Upper lobe of right lung (tissue), 1 donor: ENCODE measurements at regions not wholly inside any gene's neighbourhood (a gene's known extent, or its start where the extent isn't known, plus 50 kb on each side); places are given as distances from the start of the nearest gene placed in this dataset.

Source experiments
- ATAC-seq: fragments of 200-7000 bp; cut with Tn5 transposase; one replicate; pipeline ENCODE4 v1.9.1; 2020; ENCODE audit warnings: mild to moderate bottlenecking, moderate library complexity
- DNase-seq: peaks from one replicate; pipeline ENCODE4 v3.0.0-alpha.2; 2020
- H3K27ac ChIP-seq: fragments of 200-600 bp; one replicate; pipeline ENCODE4 v1.8.0; 2022
- H3K27me3 ChIP-seq: fragments of 200-600 bp; one replicate; pipeline ENCODE4 v1.8.0; 2022; ENCODE audit warnings: mild to moderate bottlenecking
- H3K36me3 ChIP-seq: fragments of 200-600 bp; one replicate; pipeline ENCODE4 v1.8.0; 2022
- H3K4me1 ChIP-seq: fragments of 200-600 bp; one replicate; pipeline ENCODE4 v1.8.0; 2022
- H3K4me3 ChIP-seq: fragments of 200-600 bp; one replicate; pipeline ENCODE4 v1.8.0; 2022; ENCODE audit warnings: mild to moderate bottlenecking
- H3K9me3 ChIP-seq: fragments of 200-600 bp; one replicate; pipeline ENCODE4 v1.8.0; 2022
- CTCF ChIP-seq: fragments of 200-600 bp; IDR thresholded peaks from one replicate; pipeline ENCODE4 v1.8.0; 2022; ENCODE audit warnings: antibody characterized with exemption
- intact Hi-C: fragments of 100-400 bp; cut with DNase I; formaldehyde crosslinking; loops from one replicate; pipeline ENCODE4 v1.11.0; 2022
- donor health status: DM: no; HTN: yes; CAD: no; lungs with severe emphysema.

DNA sequence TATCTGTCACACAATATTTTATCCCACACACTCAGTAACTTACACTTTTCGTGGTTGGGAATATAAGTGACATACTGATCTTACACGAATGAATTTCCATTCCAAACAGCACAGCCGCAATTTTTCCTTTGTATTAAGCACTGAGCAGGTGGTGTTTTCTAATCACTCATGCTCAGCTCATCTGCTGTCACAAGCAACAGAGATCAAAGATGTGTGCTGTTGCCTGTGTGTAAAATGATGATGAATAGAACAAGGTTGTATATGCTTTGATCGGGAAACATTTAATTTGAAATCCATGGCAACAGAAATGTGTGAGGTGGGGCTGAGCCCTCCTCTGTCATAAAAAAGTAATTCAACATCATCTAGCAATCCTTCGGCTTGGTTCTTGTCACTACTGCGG is 927.7 kb upstream of the MBL2 start:
- no peak for TF ChIP-seq CTCF
- no peaks in the 10 kb centered on the region for H3K4me1 ChIP-seq
- ATAC-seq (no peak), DNase-seq (no peak)
- no peaks in the 10 kb centered on the region for H3K27me3 ChIP-seq
- H3K4me3 ChIP-seq, result no peak overlapping the region
- H3K9me3 ChIP-seq, result no peaks in the 10 kb centered on the region
- no peaks in the 10 kb centered on the region for H3K36me3 ChIP-seq
- H3K27ac ChIP-seq, result no peak overlapping the region
- intact Hi-C loops, result no loop called here

DNA sequence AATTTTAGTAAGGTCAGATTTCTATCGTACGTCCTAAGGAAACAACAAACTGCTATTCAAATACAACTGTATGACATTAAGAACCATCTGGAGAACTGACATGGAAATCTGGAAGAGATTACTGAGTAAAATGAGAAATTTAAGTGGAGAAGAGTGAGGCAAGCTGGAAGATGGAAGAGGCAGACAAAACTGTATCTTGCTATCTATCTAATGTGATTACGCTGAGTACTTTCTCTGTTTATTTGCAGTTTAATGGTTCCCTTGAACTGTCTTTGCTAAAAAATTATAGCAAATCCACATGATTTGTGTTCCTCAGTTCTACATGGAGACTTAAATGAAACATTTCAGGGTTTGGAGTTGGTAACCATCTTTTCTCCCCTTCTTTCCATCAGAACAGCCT is 927.1 kb upstream of the MBL2 start:
- intact Hi-C loops, result no loop called here
- no peak for DNase-seq
- no peaks in the 10 kb centered on the region for H3K4me1 ChIP-seq
- no peak overlapping the region for H3K27ac ChIP-seq
- H3K9me3 ChIP-seq, result no peaks in the 10 kb centered on the region
- no peaks in the 10 kb centered on the region for H3K36me3 ChIP-seq
- no peak for TF ChIP-seq CTCF
- H3K4me3 ChIP-seq, result no peak overlapping the region
- ATAC-seq, result no peak
- no peaks in the 10 kb centered on the region for H3K27me3 ChIP-seq

DNA sequence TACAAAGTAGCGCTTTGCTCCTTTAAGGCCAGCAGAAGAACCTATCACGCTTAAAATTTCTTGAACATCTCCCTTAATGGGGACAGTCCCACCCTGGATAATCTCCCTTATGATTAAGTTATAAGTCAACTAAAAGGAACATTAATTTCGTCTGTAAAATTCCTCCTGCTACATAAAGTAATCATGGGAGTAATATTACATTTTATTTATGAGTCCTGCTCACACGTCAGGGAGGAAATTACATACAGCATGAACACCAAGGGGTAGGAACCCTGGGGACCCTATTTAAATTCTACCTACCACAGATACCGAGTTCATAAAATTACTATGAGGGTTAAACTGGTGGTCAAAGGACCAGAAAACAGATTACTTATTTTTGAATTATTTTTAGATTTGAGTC is 926.6 kb upstream of the MBL2 start:
- no peak for DNase-seq
- intact Hi-C loops, result no loop called here
- H3K4me3 ChIP-seq, result no peak overlapping the region
- no peaks in the 10 kb centered on the region for H3K9me3 ChIP-seq
- no peaks in the 10 kb centered on the region for H3K4me1 ChIP-seq
- H3K36me3 ChIP-seq, result no peaks in the 10 kb centered on the region
- H3K27ac ChIP-seq, result no peak overlapping the region
- no peak for ATAC-seq
- no peak for TF ChIP-seq CTCF
- no peaks in the 10 kb centered on the region for H3K27me3 ChIP-seq

DNA sequence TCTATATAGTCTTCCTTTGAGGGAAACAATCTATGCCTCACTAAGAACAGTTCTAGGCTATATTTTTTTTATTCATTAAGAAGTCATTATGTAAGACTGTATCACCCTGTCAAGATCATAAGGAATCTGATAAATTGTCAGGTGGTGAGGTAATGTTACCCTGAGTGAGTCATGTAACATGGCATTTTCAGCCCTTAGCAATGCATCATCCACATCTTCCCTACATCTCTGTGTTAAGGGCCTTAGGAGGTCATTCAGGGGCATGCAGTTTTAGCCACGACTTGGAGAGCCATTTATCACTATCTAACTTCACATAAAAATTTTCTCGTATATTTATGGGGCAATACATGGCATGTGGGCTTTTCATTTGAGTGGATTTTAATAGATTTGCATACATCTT is 924.5 kb upstream of the MBL2 start:
- Histone ChIP-seq H3K27me3 (no peaks in the 10 kb centered on the region), H3K36me3 (no peaks in the 10 kb centered on the region), H3K27ac (no peak overlapping the region), H3K4me1 (no peaks in the 10 kb centered on the region), H3K9me3 (no peaks in the 10 kb centered on the region), H3K4me3 (no peak overlapping the region)
- intact Hi-C loops, result no loop called here
- ATAC-seq (no peak), DNase-seq (no peak)
- TF ChIP-seq CTCF, result no peak

DNA sequence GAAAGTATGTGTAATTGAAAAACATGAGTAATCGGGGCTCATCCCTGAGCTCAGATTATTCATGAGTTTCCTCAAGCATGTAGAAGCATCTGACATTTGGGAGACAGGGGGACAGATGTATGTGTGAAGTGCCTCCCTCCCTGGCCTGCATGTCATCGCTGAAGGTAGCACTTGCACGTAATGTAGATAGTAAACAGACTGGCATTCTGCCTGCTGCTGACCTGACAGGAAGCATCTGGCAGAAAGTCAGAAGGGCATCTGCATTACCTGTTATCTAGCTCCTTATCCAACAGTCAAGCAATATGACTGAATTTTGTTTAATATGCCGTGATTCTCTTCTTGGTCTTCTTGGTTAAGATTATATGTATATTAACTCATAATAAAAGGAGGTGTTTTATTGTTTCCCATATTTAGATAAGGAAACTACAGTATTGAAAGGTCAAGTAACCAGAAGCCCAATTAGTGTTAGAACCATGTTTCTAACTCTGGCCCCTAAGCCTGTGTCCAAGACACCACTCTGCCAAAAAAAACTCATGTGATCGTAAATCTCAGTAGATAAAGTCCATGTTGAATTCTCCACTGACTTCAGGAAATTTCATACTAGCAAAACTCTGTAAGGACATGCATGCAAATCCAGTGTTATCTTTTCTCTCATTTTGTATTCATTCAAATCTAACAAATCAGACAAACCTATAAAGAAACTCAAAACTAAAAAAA is 918.1 kb upstream of the MBL2 start:
- no peak for TF ChIP-seq CTCF
- DNase-seq (no peak), ATAC-seq (no peak)
- no peaks in the 10 kb centered on the region for H3K9me3 ChIP-seq
- H3K4me3 ChIP-seq, result no peak overlapping the region
- no peak overlapping the region for H3K27ac ChIP-seq
- intact Hi-C loops, result no loop called here
- H3K27me3 ChIP-seq, result no peaks in the 10 kb centered on the region
- H3K4me1 ChIP-seq, result no peaks in the 10 kb centered on the region
- H3K36me3 ChIP-seq, result no peaks in the 10 kb centered on the region

- no peak overlapping the region for H3K4me3 ChIP-seq
- ATAC-seq (no peak), DNase-seq (no peak)
- no peaks in the 10 kb centered on the region for H3K9me3 ChIP-seq
- intact Hi-C loops, result no loop called here
- no peaks in the 10 kb centered on the region for H3K27me3 ChIP-seq
- H3K27ac ChIP-seq, result no peak overlapping the region
- no peaks in the 10 kb centered on the region for H3K4me1 ChIP-seq
- no peak for TF ChIP-seq CTCF
- H3K36me3 ChIP-seq, result no peaks in the 10 kb centered on the region
Observed at GRCh38 chr10:53687800-53688199, 915.2 kb upstream of the MBL2 start.
